GM12892 (cell line): ENCODE measurements at regions not wholly inside any gene's neighbourhood (a gene's known extent, or its start where the extent isn't known, plus 50 kb on each side); places are given as distances from the start of the nearest gene placed in this dataset.

ENCODE experiments used
- DNase-seq: peaks from one replicate; pipeline ENCODE4 v3.0.0; 2011; ENCODE audit not compliant: insufficient read length
- FAIRE-seq: peaks from 2 replicates; lab custom pipeline; 2011; peaks lifted over from hg19 to GRCh38; lab: Jason Lieb, UNC
- POLR2A ChIP-seq: IDR thresholded peaks from 2 replicates; pipeline ENCODE4 v1.6.1; 2011; ENCODE audit warnings: low read depth, low read length, control low read depth
- POLR2AphosphoS5 ChIP-seq: IDR thresholded peaks from 2 replicates; pipeline ENCODE4 v1.6.1; 2011; ENCODE audit warnings: low read depth, low read length, control low read depth
- TAF1 ChIP-seq: IDR thresholded peaks from 2 replicates; pipeline ENCODE4 v1.6.1; 2011; ENCODE audit warnings: low read depth, mild to moderate bottlenecking, control low read depth, low read length, borderline replicate concordance

DNA sequence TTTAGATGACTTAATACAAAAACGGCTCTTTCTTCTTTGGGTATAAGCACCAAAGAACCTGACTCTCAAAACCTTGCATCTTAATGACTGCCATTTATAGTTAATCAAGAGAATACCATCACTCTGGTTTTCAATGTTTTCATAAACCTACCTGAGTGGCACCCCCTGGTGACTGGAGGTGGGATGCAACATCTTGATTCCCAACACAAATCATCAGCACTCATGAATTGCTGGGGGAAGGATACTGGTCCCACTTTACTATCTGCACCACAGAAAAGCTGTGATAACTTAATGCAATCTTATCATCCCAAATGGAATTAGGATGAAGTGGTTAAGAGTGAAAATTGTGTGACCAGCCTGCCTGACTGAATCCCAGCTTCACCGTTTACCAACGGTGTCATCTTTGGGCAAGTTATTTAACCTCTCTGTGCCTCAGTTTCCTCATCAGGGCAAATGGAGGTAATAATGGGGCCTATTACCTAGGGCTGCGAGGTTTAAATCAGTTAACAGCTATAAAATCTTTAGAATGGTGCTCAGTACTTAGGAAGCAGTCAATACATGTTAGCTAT is 366.4 kb downstream of the KLF12 start:
- FAIRE-seq: peak; percentile 70
- no peak for TF ChIP-seq POLR2A
- no peak for TF ChIP-seq POLR2AphosphoS5
- no peak for TF ChIP-seq TAF1
- DNase-seq: no peak

DNA sequence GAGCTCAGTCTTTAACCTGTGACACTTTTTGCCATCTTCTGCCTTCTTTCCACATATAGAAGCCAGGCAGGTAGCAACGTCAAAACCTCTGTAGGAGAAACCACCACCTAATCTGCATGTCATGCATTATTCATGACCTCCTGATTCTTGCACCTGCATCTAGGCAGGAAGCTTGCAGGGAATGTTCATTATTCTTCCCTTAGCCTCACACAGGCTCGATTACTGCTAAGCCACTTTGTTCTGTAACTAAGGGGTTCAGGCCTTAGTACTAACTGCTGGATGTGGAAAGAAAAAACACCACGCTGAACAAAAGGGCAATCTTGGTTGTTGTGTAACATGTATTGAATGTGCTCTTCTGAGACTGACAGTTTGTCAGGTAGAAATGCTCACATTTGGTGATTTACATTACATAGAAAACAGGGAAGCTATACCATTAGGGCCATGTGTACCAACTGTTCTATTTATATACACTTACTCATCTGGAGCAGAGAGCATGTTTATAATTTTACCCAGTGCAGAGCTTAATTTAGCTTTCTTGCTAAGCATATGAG is 366.9 kb downstream of the KLF12 start:
- peak; percentile 83 for FAIRE-seq
- DNase-seq: no peak
- TF ChIP-seq TAF1 (no peak), POLR2AphosphoS5 (no peak), POLR2A (no peak)

GRCh38 chr13:73765651-73766384 is 368.4 kb downstream of the KLF12 start:
- TF ChIP-seq POLR2AphosphoS5: no peak
- TF ChIP-seq POLR2A: no peak
- TF ChIP-seq TAF1: no peak
- peak; percentile 77 for FAIRE-seq
- DNase-seq: no peak

DNA sequence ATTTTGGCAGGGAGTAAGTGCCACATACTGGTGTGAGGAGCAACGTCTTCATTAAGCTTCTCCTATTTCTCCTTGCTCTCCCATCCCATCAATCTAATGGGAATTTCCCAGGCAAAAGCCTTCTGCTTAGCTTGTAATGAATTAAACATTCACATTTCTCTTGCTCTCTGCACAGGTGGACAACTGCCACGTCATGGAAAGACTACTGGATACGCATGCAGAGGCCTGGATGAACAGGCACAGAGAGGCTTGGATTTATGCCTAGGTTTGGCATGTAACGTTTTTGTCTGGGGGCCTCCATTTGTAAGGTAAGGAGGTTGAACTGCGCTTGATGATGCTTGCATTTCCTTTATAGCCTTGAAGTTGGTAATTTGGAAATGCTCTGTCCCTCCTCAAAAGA is 374.8 kb downstream of the KLF12 start:
- DNase-seq: no peak
- no peak for TF ChIP-seq TAF1
- no peak for TF ChIP-seq POLR2AphosphoS5
- no peak for TF ChIP-seq POLR2A
- no peak for FAIRE-seq

DNA sequence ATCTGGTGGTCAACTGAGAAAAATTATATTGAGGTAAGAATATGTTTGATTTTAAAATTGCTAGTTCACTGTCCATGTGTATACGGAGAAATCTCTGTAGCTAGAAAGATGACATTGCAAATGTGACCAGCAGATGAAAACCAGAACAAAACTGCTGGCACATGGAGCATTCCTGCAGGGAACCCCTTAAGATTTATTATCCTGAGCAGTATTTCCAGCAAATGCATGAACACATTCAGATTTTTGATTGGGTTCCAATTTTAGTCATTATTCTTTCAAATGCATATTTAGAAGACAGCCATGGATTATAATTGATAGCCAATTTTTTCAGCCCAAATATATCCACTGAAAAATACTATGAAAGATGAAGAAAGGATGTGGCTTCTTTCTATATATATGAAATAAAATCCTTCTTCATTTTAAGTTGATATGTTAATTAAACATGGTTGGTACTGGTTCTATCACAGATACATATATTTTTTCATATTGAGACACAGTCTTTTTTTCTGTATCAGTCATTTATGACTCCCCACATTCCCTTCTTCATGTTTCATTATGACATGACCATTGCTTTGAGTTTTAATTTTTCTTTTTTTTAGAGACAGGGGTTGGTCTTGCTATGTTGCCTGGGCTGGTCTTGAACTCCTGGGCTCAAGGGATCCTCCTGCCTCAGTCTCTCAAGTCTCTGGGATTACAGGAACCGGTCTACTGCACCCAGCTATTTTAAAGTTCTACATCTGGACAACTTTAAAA is 376.5 kb downstream of the KLF12 start:
- no peak for TF ChIP-seq TAF1
- no peak for TF ChIP-seq POLR2A
- TF ChIP-seq POLR2AphosphoS5: no peak
- FAIRE-seq: no peak
- no peak for DNase-seq

DNA sequence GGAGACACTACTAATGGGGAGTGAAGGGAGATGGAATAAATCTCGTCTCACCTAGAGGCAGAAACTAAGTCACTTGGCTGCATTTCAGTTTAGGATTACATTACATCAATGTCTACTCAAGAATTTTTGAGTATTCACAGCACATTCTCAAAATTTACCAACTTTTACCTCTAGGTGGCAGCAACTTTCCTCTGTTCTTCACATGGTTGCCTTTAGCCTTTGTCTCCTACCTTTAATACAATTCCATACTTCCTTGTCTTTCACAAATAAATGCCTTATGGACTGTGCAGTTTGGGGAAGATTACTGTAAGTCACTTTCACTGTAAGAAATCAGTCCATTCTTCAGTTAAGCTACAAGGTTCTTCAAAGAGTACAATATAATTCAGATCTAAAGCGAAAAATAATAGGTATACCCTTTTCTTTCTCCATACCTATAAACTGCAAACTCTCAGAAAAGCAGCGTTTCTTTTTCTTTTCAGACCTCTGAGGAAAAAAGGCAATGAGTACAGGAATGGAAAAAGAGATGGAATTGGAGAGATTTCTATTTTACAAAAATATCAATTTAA is 379.4 kb downstream of the KLF12 start:
- no peak for DNase-seq
- peak; percentile 81 for FAIRE-seq
- TF ChIP-seq POLR2AphosphoS5 (no peak), POLR2A (no peak), TAF1 (no peak)

DNA sequence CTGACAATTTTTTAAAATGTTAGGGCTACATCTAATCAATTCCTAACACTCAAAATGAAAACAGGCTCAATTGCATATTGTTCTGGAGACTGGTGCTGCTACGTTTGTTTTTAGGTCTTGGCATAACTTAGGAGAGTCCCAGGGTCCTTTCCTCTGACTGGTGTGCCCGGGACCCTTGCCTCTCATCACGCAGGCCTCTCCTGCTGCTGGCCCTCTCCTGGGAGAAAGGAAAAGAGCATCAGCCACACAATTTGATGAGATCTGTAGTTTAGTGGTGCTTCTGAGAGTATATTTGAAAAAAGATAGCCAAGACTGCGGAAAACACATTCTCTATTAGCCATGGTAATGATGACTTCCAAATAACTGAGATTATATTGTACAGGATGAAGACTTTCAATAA is 380.0 kb downstream of the KLF12 start:
- DNase-seq: no peak
- FAIRE-seq: no peak
- TF ChIP-seq TAF1: no peak
- TF ChIP-seq POLR2AphosphoS5: no peak
- no peak for TF ChIP-seq POLR2A

GRCh38 chr13:73751290-73751689 is 382.9 kb downstream of the KLF12 start:
- DNase-seq: no peak
- TF ChIP-seq POLR2AphosphoS5 (no peak), TAF1 (no peak), POLR2A (no peak)
- no peak for FAIRE-seq

DNA sequence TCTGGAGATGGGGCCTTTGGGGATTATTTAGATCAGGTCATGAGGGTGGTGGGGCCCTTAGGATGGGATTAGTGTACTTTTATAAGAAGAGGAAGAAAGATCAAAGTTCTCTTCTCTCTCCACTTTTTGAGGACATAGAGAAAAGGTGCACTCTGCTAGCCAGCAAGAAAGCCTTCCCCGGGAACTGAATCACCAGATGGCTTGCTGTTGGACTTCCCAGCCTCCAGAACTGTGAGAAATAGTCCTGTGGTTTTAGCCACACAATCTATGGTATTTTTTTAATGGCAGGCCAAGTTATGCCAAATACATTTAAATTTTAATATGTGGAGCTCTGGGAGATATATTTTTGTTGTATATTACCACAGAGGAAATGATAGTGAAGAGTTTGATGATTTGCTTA is 385.8 kb downstream of the KLF12 start:
- no peak for FAIRE-seq
- TF ChIP-seq TAF1 (no peak), POLR2A (no peak), POLR2AphosphoS5 (no peak)
- no peak for DNase-seq

- FAIRE-seq (no peak), DNase-seq (no peak)
- TF ChIP-seq TAF1: no peak
- no peak for TF ChIP-seq POLR2A
- TF ChIP-seq POLR2AphosphoS5: no peak
Observed at GRCh38 chr13:73745190-73745589, 389.0 kb downstream of the KLF12 start.

DNA sequence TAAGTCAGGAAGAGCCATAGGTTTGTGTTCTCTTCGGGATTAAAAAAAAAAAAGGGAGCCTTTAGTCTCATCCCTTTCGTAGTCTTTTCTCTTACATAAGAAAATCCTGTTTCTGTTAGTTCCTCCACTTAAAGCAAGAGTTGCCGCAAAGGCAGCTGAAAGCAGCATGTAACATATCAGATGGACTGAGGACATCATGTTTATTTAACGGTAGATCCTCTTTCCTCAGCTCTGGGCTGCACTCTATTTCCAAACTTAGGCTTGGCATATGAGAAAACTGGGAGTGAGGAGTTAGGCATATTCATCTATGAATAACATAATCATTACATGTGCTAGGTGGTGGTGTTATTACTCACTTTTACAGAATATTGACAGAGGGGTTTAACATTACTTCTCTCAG is 391.2 kb downstream of the KLF12 start:
- no peak for TF ChIP-seq POLR2A
- no peak for TF ChIP-seq POLR2AphosphoS5
- no peak for TF ChIP-seq TAF1
- DNase-seq (no peak), FAIRE-seq (no peak)

DNA sequence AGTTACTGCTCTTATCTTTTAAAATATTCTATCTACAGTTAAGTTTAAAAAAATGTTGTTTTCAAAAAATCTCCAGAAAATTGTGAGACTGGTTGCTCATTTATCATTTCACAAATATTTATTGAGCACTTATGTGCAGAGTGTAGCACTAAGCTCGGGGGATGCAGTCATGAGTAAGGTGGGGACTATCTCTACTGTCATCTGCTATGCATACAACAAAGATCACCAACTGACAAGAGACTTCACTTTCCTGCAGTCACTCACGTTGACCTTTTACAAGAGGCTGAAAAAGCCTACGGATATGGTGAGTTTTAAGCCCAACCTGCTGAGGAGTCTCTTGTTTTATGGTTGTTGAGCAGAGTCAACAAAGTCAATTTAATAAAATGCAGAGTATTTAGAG is 392.5 kb downstream of the KLF12 start:
- DNase-seq (no peak), FAIRE-seq (no peak)

More for the DNA sequence above, 392.5 kb downstream of the KLF12 start:
- TF ChIP-seq TAF1 (no peak), POLR2AphosphoS5 (no peak), POLR2A (no peak)
